ENCODE measurements at regions not wholly inside any gene's neighbourhood (a gene's known extent, or its start where the extent isn't known, plus 50 kb on each side); places are given as distances from the start of the nearest gene placed in this dataset.
"Not testable (repeated sequence)": the region's sequence is repeated elsewhere in the genome, so short reads cannot be mapped to it uniquely, and the experiment has no call there.

DNA sequence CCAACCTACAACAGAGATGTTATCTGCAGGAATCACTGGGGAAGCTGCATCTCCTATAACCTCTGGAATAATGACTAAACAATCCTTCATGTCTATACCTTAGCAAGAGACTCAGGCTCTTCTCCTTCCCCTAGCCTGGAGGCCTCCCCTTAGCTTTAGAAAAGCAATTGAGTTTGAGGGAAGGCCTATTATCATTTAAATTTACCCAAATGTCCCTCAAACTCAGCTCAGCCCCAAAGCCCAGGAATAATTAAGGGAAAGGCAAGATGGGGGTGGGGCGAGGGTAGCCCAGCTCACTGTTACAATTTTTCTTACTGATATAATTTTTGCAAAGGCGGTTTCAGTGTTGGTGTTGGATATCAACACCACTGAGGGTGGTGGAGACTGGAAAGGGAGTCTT is 151.4 kb upstream of the EEA1 start:
- no peak for DNase-seq (ENCODE audit: low read depth in 2 of 2)

DNA sequence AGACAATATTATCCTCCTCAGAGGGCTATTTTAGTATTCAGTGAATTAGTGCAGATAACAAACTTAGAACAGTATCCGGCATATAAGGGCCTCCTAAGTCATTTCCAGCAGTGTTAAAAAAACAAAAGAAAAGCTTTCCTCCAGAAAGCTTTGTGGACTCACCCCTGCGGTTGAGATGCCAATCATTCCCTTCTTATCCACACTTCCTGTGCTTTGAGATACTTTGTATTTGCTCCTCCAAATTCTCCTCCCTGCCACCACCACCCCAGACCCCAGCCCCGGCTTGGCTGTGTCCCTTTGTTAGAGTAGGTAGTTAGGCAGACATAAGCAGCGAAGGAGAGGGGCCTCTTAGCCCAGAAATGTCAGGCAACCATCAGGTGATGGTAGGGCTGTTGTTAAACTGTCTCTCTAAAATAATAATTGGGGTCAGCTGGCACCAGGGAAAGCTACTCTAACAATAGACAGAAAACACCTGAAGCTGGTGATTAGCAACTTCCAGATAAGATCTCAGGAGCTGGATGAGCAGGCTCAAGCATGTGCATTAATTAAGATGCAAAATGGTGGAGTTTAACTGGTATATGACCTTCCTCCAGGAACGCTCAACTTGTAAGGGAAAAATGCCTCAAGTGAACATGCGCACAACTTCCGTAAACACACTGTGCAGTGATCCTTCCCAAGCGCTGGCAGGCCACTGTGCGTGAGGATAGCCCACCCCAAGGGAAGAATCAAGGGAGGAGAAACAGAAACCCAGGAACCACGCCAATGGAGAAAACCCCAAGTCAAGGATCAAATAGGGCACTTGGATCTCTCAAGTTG is 152.1 kb upstream of the EEA1 start:
- DNase-seq (ENCODE audit: low read depth in 2 of 2): no peak

DNA sequence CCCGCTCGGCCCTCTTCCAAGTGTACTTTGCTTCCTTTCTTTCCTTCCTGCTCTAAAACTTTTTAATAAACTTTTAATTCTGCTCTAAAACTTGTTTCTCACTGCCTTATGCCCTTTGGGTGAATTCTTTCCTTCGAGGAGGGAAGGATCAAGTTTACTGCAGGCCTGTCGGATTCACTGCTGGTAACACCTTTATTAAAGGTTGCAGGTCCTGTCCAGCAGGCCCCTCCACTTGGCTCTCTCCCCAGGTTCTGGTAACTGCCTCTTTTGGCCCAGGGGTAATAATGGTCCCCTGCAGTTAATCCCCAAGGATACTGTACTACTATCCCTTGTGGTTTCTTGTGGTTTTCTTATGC is 152.7 kb upstream of the EEA1 start:
- no peak for DNase-seq (ENCODE audit: low read depth in 2 of 2)

DNA sequence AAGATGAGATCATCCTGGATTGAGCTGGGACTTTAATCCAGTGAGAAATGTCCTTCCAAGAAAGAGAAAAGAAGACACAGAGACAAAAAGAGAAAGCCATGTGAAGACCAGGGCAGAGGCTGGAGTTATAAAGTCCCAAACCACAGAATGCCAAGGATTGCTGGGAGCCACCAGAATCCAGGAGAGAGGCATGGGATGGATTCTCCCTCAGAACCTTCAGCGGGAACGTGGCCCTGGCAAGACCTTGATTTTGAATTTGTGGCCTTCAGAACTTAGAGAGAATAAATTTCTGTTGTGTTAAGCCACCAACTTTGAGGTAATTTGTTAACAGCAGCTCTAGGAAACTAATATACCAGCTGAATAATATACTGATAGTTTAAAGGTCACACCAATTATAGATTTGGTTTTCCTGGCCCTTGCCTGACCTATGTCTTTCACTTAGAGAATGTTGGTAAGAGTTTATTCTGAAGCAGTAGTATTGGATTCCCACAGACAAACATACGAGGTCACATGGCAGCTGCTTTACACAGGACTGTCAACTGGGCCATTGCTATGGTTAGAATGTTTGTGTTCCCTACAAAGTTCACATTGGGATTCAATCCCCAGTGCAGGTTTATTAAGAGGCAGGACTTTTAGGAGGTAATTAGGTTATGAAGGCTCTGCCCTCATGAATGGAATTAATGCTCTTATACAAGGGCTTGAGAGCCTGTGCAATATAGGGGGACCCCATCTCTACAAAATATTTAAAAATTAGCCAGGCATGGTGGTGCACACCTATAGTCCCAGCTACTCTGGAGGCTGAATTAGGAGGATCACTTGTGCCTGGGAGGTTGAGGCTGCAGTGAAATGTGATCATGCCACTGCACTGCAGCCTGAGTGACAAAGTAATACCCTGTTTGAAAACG is 156.5 kb upstream of the EEA1 start:
- DNase-seq (ENCODE audit: low read depth in 2 of 2): no peak

DNA sequence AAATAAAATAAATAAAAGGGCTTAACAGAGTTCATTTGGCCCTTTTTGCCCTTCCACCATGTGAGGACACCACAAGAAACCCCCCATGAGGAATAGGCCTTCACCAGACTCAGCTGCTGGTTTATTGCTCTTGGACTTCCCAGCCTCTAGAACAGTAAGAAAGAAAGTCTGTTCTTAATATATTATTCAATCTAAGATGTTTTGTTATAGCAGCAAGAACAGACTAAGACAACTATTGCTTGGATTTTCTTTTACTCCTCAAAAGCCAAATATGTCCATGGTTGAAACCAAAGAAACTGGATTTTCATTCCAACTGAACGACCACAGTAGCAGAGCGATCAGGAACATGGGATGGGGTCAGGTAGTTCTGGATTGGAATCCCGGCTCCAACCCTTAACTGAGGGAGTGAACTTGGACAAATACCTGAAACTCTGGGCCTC is 157.2 kb upstream of the EEA1 start:
- DNase-seq (ENCODE audit: low read depth in 2 of 2): no peak

DNA sequence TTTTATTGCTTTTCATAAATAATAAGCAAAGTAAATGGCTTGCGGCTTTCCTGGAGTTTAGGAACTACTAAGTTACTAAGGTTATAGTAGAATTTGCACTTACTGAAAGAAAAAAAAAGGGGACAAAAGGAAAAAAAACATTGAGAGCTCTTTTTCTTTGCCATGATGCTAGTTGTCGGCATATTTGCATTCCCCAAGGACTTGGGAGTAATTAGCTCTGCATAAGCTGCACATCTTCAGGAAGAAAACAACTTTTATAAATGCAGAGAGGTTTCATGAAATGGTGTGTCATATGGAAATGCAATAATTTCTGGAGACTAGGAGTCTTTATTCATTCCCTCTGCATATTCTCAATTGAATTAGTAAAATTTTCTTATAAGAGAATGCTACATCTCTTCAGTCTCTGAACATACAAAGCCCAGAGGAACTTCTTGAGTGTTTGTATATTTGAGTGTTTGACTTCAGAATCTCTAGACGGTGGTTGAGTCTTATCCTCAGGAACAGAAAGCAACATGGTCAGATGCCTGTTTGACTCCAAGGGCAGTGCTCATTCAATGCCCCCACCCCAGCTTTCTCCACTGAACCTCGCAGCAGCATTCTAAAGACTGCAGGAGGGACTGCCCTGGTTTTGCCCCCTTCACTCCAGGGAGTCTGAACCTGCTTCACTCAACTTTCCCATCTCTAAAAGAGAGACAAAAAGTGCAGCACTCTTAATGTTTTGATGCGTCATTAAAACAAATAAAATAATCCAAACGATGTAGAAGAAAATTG is 158.9 kb upstream of the EEA1 start:
- no peak for DNase-seq (ENCODE audit: low read depth in 2 of 2)

DNA sequence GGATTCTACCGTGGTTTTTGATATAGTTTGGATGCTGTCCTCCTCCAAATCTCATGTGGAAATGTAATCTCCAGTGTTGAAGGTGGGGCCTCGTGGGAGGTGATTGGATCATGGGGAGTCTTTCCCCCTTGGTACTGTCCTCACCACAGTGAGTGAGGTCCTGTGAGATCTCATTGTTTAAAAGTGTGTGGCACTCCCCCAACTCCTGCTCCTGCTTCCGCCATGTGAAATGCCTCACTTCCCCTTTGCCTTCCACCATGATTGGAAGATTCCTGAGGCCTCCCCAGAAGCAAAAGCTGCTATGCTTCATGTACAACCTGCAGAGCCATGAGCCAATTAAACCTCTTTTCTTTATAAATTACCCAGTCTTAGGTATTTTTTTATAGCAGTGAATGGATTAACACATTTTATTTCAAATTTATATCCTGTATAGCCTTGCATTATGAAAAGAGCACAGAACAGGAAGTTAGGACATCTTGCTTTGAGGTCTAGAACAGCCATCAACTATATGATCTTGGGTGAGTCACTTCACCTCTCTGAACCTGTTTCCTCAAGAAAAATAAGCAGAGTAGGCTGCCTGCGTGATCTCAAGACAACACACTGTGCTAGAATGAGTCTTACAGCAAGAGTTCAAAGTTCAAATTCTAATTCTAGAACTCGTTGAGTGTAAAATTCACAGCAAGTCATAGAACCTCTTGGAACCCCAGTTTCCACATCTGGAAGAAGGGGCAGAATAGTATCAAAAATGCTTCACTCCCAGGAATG is 160.9 kb upstream of the EEA1 start:
- DNase-seq (ENCODE audit: low read depth in 2 of 2): no peak

DNA sequence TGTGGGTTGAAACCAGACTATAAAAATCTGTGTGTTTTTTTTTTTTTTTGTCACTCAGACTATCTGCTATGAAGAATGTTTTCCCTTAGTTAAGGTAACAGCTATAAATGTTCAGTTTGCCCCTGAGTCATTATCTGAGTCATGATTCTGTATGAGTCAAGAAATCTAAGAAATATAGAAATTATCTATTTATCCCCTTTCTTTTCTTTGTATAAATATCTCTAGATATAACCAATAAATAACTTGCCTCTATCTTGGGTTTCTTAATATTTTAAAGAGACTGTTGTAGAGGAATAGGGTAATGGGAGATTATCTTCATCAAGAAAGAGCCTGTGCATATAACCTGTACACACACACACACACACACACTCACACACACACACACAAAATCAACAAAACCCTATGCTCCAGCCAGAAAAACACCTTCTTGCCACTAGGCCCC is 161.7 kb upstream of the EEA1 start:
- no peak for DNase-seq (ENCODE audit: low read depth in 2 of 2)

DNA sequence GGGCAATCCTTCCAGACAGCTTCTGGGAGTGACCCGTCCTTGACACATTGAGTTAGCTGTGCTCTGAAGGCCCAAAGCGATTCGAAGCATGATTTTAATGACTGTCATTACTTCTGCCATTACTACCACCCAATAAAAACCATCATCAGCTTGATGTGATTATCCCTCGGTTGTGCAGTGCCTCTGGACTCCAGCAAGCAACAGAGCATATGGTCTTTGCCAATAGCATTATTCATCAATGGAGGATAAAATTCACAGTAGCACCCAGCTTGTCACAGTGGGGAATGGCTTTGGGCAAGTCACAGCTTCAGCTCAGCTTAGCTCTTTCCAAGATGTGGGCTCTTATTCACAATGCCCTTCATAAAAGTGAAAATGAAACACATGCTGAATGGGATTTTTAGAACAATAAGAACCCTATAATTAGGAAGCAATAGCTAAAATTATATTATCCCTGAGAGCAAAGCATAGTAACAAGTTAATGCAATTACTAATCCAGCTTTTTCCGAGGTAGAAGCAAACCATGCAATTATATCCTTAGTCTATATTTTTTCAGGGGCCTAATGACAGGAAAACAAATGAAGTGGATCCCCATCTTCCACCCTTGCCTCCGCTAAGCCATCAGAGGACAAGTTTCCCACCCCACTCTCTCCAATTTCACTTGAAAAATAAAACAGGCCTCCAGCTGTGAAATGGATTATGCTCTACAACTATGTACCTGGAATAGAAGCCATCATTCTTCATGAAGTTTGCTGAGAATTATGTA is 163.0 kb upstream of the EEA1 start:
- DNase-seq (ENCODE audit: low read depth in 2 of 2): no peak

DNA sequence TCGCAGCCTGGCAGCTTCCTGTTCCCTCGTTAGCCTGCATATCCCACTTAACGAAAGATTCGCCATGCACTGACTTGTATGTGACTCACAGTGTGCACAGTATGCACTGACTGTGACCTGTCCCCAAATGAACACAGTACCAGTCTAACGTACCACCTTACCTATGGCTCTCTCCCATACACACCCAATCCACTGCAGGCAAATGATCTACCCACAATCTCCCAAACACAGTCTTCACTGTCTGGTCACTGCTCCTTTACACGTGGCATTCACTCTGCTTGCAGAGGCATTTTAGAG is 163.5 kb upstream of the EEA1 start:
- no peak for DNase-seq (ENCODE audit: low read depth in 2 of 2)

DNA sequence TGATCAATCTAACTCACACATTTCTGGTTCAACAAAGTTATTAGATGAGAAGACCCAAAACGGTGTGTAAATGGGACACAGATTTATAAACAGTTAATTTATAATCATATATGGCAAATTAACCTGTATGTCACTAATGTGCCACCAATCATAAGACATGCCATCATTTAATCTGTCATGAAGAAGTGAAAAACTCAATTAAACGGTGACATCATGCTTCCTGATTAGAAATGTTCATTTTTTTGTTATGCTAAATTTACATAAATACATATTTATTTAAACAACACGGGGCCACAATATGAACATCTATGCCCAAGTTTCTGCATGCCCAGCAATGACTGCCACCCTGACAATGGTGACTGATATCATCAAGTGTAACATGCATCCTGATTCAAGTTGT is 164.1 kb upstream of the EEA1 start:
- no peak for DNase-seq (ENCODE audit: low read depth in 2 of 2)

DNA sequence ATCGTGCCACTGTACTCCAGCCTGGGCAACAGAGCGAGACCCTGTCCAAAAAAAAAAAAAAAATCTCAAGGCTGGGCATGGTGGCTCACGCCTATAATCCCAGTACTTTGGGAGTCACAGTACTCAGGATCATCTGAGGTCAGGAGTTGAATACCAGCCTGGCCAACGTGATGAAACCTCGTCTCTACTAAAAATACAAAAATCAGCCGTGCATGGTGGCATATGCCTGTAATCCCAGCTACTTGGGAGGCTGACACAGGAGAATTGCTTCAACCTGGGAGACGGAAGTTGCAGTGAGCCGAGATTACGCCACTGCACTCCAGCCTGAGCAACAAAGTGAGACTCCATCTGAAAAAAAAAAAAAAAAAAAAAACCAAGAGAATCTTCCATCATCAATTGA is 165.1 kb upstream of the EEA1 start:
- DNase-seq (ENCODE audit: low read depth in 2 of 2): not testable (repeated sequence)

DNA sequence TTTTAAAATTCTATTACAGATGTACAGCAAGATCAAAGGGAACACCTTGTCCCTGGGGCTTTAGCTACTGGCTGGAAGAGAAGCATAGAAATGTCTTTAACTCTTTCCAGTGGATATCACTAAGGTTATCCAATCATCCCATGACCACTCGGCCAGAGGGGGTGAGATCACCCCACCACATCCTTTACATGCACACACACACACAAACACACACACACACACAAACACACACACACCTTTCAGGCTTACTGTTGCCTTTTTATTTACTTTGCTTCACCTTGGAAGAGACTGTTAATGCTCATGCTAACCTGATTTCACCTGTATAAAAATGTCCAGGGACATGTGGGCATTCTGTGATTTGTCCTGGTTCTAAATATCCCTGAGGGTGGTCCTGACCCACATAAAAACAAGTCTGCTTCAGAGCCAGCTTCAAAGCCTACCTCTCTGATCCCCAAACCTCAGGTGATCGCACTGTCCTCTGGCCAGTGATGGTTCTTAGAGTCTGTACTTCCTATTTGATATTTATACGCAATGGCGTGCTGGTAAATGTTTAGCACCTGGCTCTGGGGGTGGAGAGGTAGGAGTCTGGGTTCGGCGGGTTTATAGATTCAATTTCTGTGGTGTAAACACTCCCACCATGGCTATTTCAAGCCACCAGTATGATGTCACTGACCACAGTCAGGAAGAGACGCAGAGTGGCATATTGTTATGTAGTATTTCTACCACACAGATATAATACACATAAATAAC is 166.1 kb upstream of the EEA1 start:
- no peak for DNase-seq (ENCODE audit: low read depth in 2 of 2)

DNA sequence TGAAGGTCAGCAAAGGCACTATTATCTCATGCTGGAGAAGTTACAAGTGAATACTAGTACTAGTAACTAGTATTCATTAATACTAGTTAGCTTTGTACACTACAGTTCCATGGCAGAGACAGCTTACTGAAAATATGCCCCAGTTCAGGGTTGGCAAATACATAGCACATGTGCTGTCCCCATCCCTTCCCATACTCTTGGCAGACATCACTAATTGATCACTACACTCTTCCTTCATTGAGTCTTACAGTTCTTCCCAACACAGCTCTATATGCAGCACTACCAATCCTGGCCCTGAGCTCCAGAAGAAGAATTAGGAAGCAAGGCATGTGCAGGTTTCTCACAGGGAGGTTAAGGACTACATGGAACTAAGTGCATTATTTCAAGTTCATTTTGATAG is 168.3 kb upstream of the EEA1 start:
- DNase-seq (ENCODE audit: low read depth in 2 of 2): no peak

DNA sequence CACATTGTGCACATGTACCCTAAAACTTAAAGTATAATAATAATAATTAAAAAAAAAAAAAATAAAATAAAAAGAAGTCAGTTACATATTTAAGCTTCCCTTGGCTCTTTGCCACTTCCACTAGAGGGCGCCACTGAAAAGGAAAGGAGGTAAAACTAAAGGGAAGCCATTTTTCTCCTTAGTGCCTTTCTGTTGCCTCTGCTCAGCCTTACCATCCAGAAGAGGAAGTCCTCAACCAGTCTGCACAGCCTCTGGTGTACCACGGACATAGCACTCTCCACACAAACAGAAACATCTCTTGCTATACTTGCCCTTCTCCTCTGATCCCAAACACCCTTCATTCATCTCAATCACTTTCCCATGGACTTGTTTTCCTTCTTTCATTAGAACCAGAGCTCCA is 169.0 kb upstream of the EEA1 start:
- DNase-seq (ENCODE audit: low read depth in 2 of 2): peak; percentile 5 to 53

DNA sequence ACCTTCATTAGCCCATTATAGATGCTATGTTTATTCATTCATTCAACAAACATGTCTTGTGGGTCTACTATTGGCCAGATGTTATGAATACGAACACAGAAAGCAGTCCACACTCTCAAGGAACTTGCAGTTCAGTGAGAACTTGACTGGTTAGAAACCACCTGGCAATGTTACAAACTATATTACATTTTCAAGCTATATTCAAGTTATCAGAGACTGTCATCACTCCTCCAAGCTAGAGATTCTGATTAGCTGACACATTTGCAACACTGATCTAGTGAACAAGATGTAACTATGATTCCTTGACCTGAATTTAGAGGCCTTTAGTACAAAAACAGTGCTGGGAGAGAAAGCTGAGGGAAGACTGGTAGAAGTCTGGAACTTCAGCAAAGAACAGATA is 170.7 kb upstream of the EEA1 start:
- DNase-seq (ENCODE audit: low read depth in 2 of 2): no peak

DNA sequence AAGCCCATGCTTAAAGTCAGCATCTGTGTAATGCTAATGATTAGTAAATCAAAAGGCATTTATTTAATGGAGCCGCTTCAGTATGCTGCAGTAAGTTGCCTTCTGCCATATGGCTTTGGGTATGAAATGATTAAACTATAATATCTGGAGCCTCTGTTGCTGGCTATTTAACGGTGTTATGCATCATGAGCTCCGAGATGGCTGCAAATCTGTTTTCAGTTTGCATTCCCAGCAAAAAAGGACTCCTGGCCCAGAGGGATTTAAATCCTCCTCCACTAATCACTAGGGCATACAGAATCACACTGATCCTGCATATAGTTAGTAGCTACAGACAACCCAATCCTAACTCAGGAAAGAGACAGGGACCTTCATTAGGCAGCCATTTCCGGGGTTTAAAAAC is 171.5 kb upstream of the EEA1 start:
- no peak for DNase-seq (ENCODE audit: low read depth in 2 of 2)

DNA sequence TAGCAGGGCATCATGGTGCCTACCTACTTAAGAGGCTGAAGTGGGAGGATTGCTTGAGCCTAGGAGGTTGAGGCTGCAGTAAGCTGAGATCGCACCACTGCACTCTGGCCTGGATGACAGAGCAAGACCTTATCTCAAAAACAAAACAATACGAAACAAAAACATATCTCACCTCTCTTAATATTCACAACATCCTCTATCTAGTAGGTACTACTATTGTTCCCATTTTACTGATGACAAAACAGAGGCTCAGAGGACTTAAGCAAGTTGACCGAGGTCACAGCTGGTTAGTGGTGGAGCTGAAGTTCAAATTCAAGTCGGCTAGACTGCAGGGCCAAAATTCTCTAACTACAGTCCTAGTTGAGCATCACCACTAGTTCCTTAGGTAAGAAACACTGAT is 172.3 kb upstream of the EEA1 start:
- DNase-seq (ENCODE audit: low read depth in 2 of 2): no peak

DNA sequence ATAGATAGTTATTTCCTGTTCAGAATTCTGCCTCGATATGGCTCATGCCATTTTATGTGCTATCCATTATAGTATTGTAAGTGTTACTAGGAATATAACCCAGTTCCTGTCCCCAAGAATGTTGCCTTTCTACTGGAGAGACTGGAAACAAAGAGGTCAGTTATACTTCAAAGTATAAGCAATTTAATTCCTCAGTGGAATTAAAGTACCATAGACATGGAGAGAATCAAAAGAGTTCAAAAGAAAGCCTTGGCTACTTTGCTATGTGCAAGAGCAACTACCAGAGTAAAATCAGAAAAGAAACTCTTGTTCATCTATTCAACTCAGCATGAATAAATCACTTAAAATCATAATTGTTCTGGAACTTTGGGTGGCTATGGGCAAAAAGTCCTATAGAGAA is 173.2 kb upstream of the EEA1 start:
- DNase-seq (ENCODE audit: low read depth in 2 of 2): no peak

DNA sequence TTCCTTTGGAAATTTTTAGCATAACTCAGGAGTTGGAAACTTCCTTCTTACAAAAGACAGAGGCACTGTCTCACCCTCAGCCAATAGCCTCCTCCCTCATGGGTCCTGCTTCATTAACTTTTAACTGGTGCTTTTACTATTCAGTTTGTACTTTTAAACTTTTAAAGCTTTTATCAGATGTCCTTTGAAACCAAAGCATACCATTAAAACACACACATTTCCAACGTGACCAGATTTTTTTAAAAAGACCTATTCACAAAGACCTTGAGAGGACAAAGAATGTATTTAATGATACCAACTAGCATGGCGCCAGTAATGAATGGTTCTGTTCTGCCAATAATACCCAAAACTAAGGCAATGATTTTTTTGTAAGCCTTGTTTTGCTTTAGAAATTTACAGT is 173.6 kb upstream of the EEA1 start:
- no peak for DNase-seq (ENCODE audit: low read depth in 2 of 2)

Data from stimulated activated CD8-positive, alpha-beta memory T cell treated with anti-CD3 and anti-CD28 coated beads, Interleukin-7, amount 100 ng/mL, for 4 hours (primary cell).